ENCODE measurements at regions not wholly inside any gene's neighbourhood (a gene's known extent, or its start where the extent isn't known, plus 50 kb on each side); places are given as distances from the start of the nearest gene placed in this dataset.

DNA sequence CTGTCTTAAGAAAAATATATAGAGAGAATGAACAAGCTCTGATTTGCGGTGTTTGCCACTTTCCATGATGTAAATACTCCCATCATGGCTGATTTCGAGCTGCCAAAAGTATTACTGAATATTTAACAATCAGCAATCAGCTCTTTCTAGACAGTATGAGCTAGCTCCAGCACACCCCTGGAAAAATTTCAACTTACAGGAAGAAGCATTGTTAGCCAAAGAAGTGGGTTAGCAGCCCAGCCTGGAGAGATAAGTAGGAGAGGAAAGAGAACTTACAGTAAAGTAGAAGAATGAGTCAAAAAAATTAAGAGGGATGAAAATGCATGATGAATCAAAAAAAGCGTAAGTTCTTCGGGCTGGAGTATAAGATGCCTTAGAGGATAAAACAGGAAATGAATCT is 60.6 kb upstream of the ANK3 start:
- CTCF ChIA-PET: no interaction called here
- no peak for ATAC-seq (ENCODE audit: low read depth)
- no peak overlapping the region for H3K27ac Mint-ChIP-seq

DNA sequence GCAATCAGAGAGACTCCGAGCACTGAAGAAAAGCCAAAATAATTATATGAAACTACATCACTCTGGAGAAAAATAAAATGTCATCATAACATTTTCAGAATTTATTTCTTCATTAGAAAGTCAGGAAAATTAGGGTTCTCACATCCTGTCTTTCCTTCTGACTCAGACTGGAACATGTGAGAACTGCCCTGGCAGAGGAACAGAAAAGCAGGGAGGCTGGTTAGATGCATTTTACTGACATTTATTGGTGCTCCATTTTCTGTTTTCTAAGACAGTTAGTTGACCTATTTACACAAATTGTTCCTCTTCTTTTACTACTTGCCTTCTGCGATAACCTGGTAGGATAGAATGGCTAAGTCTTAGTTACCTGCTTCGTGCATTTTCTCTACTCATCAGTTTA is 58.6 kb upstream of the ANK3 start:
- Mint-ChIP-seq H3K4me1 (peaks cover 15% of the 10 kb centered on the region), H3K36me3 (ENCODE audit: low read depth) (no peaks in the 10 kb centered on the region), H3K4me3 (no peak overlapping the region), H3K9me3 (no peaks in the 10 kb centered on the region), H3K27ac (no peak overlapping the region), H3K27me3 (no peaks in the 10 kb centered on the region)
- ChIA-PET CTCF (no interaction called here), POLR2A (no interaction called here)
- ATAC-seq (ENCODE audit: low read depth) (no peak), DNase-seq (no peak)
- no peak for TF ChIP-seq CTCF (IDR thresholded peaks at IDR 0.05)
- intact Hi-C loops (cut with micrococcal nuclease): loop anchor here (5.0 kb wide), 1 partner anchor 834 kb away; no protein-coding TSS in a partner anchor

More for the DNA sequence above, 60.6 kb upstream of the ANK3 start:
- TF ChIP-seq CTCF (IDR thresholded peaks at IDR 0.05): no peak
- DNase-seq: no peak
- Mint-ChIP-seq H3K36me3 (ENCODE audit: low read depth) (no peaks in the 10 kb centered on the region), H3K9me3 (no peaks in the 10 kb centered on the region), H3K4me3 (no peak overlapping the region), H3K27me3 (no peaks in the 10 kb centered on the region), H3K4me1 (peaks cover 24% of the 10 kb centered on the region)
- POLR2A ChIA-PET: no interaction called here
- intact Hi-C loops (cut with micrococcal nuclease): no loop called here

GRCh38 chr10:60446851-60447250 is 57.2 kb upstream of the ANK3 start:
- intact Hi-C loops (cut with micrococcal nuclease): loop anchor here (5.0 kb wide), 1 partner anchor 835 kb away; no protein-coding TSS in a partner anchor

GRCh38 chr10:60446070-60446833 is 56.6 kb upstream of the ANK3 start:
- H3K9me3 Mint-ChIP-seq: no peaks in the 10 kb centered on the region
- ChIA-PET POLR2A (interaction anchor here (0.6 kb wide), 1 partner anchor 202 kb away, joined by 3 read pairs; no protein-coding TSS in a partner anchor), CTCF (interaction anchor here (1.1 to 5.4 kb wide), 3 partner anchors 197 to 242 kb away, joined by 3 to 61 read pairs (median 5); no protein-coding TSS in a partner anchor)
- no peak overlapping the region for H3K27ac Mint-ChIP-seq
- peaks cover 8% of the 10 kb centered on the region for H3K4me1 Mint-ChIP-seq
- H3K36me3 Mint-ChIP-seq (ENCODE audit: low read depth): no peaks in the 10 kb centered on the region
- no peak for TF ChIP-seq CTCF (IDR thresholded peaks at IDR 0.05)
- no peaks in the 10 kb centered on the region for H3K27me3 Mint-ChIP-seq
- no peak for ATAC-seq (ENCODE audit: low read depth)
- no peak for DNase-seq
- no peak overlapping the region for H3K4me3 Mint-ChIP-seq
- intact Hi-C loops (cut with micrococcal nuclease): loop anchor here (5.0 kb wide), 1 partner anchor 836 kb away; no protein-coding TSS in a partner anchor

More at GRCh38 chr10:60446851-60447250, 57.2 kb upstream of the ANK3 start:
- no peaks in the 10 kb centered on the region for H3K9me3 Mint-ChIP-seq
- no peak for TF ChIP-seq CTCF (IDR thresholded peaks at IDR 0.05)
- CTCF ChIA-PET: interaction anchor here (5.4 kb wide), 1 partner anchor 201 kb away, joined by 61 read pairs; no protein-coding TSS in a partner anchor
- no peak overlapping the region for H3K27ac Mint-ChIP-seq
- POLR2A ChIA-PET: interaction anchor here (0.6 kb wide), 1 partner anchor 201 kb away, joined by 3 read pairs; no protein-coding TSS in a partner anchor
- DNase-seq (no peak), ATAC-seq (ENCODE audit: low read depth) (no peak)
- H3K4me1 Mint-ChIP-seq: peaks cover 8% of the 10 kb centered on the region
- no peak overlapping the region for H3K4me3 Mint-ChIP-seq
- no peaks in the 10 kb centered on the region for H3K27me3 Mint-ChIP-seq
- no peaks in the 10 kb centered on the region for H3K36me3 Mint-ChIP-seq (ENCODE audit: low read depth)

- Mint-ChIP-seq H3K4me3 (no peak overlapping the region), H3K27me3 (no peaks in the 10 kb centered on the region), H3K36me3 (ENCODE audit: low read depth) (no peaks in the 10 kb centered on the region), H3K9me3 (no peaks in the 10 kb centered on the region), H3K27ac (no peak overlapping the region), H3K4me1 (peaks cover 8% of the 10 kb centered on the region)
- no peak for TF ChIP-seq CTCF (IDR thresholded peaks at IDR 0.05)
- ChIA-PET POLR2A (no interaction called here), CTCF (interaction anchor here (0.9 to 5.4 kb wide), 9 partner anchors 175 to 342 kb away, joined by 3 to 61 read pairs (median 5); no protein-coding TSS in a partner anchor)
- ATAC-seq (ENCODE audit: low read depth) (no peak), DNase-seq (no peak)
- intact Hi-C loops (cut with micrococcal nuclease): loop anchor here (1.0 to 5.0 kb wide), 4 partner anchors 203 to 838 kb away; no protein-coding TSS in a partner anchor
Observed at GRCh38 chr10:60444494-60445064, 54.9 kb upstream of the ANK3 start.

All from activated B cell treated with CpG ODN at 0.5 μM for 24 hours (primary cell).